ENCODE measurements at regions not wholly inside any gene's neighbourhood (a gene's known extent, or its start where the extent isn't known, plus 50 kb on each side); places are given as distances from the start of the nearest gene placed in this dataset.

- no peak overlapping the region for H3K27ac ChIP-seq (ENCODE audit: low read length)
- Mint-ChIP-seq H3K27me3 (peaks cover 0 to 8% of the 10 kb centered on the region in 2 donors), H3K9me3 (peaks cover 0 to 5% (median 5%) of the 10 kb centered on the region in 3 donors), H3K4me1 (peaks cover 0 to 2% (median 0%) of the 10 kb centered on the region in 3 donors), H3K27ac (no peak overlapping the region), H3K4me3 (no peak overlapping the region), H3K36me3 (no peaks in the 10 kb centered on the region)
- CTCF ChIA-PET, result no interaction called here
- DNase-seq (no peak), ATAC-seq (replicated peaks in 1 of 4) (no peak)
- no peak overlapping the region for H3K4me3 ChIP-seq (ENCODE audit: control insufficient read depth in 1 of 2, extremely low read depth in 1 of 2, low read length in 1 of 2)
- H3K27me3 ChIP-seq (replicated peaks in 1 of 2; ENCODE audit: control insufficient read depth in 2 of 2, extremely low read depth in 1 of 2, insufficient read depth in 2 of 2, low read length in 1 of 2), result no peaks in the 10 kb centered on the region
- H3K36me3 ChIP-seq (ENCODE audit: control insufficient read depth in 2 of 2, extremely low read depth in 1 of 2, insufficient read depth in 1 of 2, low read length in 1 of 2), result no peaks in the 10 kb centered on the region
- no CpG with 5 or more reads among the region's 2 CpGs for WGBS (ENCODE audit: insufficient coverage)
- POLR2A ChIA-PET, result no interaction called here
- no peaks in the 10 kb centered on the region for H3K9me3 ChIP-seq
- no peaks in the 10 kb centered on the region for H3K4me1 ChIP-seq (ENCODE audit: control insufficient read depth in 1 of 2, extremely low read depth in 1 of 2, insufficient read depth in 2 of 2, low read length in 2 of 2)
Measured at GRCh38 chr13:76693086-76693485, 193.1 kb downstream of the KCTD12 start.

DNA sequence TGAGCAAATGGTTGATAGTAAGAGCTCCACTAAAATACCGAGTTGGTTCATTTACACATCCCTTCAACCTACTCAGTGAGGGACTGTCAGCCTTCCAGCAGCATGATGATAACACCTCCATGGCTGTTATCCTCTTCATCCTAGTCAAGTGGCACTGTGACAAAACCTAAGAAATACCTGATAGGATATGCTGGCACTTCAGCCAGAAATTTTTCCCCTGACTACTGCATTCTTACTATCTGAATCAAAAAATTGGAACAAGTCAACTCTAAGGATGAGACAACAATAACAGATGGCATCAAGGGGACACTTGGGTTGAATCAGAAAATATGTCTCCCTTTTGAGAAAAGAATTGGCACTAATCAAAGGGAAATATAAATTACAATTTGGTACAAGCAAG lies 193.9 kb downstream of the KCTD12 start:
- peaks cover 0 to 5% (median 5%) of the 10 kb centered on the region in 3 donors for H3K9me3 Mint-ChIP-seq
- no peak overlapping the region for H3K27ac Mint-ChIP-seq
- H3K4me3 ChIP-seq (ENCODE audit: control insufficient read depth in 1 of 2, extremely low read depth in 1 of 2, low read length in 1 of 2), result no peak overlapping the region

DNA sequence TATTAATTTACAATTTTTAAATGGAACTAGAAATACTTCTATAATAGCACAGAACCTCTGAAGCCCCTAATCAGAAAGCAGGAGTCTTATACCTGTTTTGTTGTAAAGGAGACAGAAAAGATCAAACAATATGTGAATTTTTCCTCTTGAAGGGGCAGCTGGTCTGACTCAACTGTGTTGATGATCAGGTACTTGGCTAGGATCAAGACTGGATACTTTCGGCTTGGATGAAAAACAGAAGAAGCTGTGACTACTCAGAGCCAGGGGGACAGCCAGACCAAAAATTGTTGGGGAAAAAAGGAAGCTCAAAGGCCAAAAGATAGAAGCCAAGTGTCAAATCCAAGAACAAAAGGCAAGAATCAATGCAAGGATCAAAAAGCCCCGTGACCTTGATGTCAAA lies 195.6 kb downstream of the KCTD12 start:
- H3K4me1 Mint-ChIP-seq, result peaks cover 0 to 2% (median 0%) of the 10 kb centered on the region in 3 donors
- Histone ChIP-seq H3K9me3 (no peaks in the 10 kb centered on the region), H3K27me3 (replicated peaks in 1 of 2; ENCODE audit: control insufficient read depth in 2 of 2, extremely low read depth in 1 of 2, insufficient read depth in 2 of 2, low read length in 1 of 2) (no peaks in the 10 kb centered on the region), H3K36me3 (ENCODE audit: control insufficient read depth in 2 of 2, extremely low read depth in 1 of 2, insufficient read depth in 1 of 2, low read length in 1 of 2) (no peaks in the 10 kb centered on the region), H3K4me1 (ENCODE audit: control insufficient read depth in 1 of 2, extremely low read depth in 1 of 2, insufficient read depth in 2 of 2, low read length in 2 of 2) (no peaks in the 10 kb centered on the region), H3K27ac (ENCODE audit: low read length) (no peak overlapping the region), H3K4me3 (ENCODE audit: control insufficient read depth in 1 of 2, extremely low read depth in 1 of 2, low read length in 1 of 2) (no peak overlapping the region)
- ATAC-seq (replicated peaks in 1 of 4) (no peak), DNase-seq (no peak)
- ChIA-PET CTCF (no interaction called here), POLR2A (interaction anchor here in 1 of 2 donors (0.7 kb wide), 1 partner anchor 146 kb away, joined by 3 read pairs; no protein-coding TSS in a partner anchor)
- H3K36me3 Mint-ChIP-seq, result no peaks in the 10 kb centered on the region
- H3K4me3 Mint-ChIP-seq, result no peak overlapping the region
- H3K9me3 Mint-ChIP-seq, result peaks cover 0 to 5% (median 5%) of the 10 kb centered on the region in 3 donors
- H3K27me3 Mint-ChIP-seq, result no peaks in the 10 kb centered on the region
- WGBS (ENCODE audit: insufficient coverage), result 52% methylated on average over 2 of the region's 2 CpGs
- no peak overlapping the region for H3K27ac Mint-ChIP-seq

More for the DNA sequence above, 193.9 kb downstream of the KCTD12 start:
- H3K27ac ChIP-seq (ENCODE audit: low read length), result no peak overlapping the region
- Mint-ChIP-seq H3K36me3 (no peaks in the 10 kb centered on the region), H3K4me1 (peaks cover 0 to 2% (median 0%) of the 10 kb centered on the region in 3 donors), H3K4me3 (no peak overlapping the region), H3K27me3 (peaks cover 0 to 3% of the 10 kb centered on the region in 2 donors)
- no peaks in the 10 kb centered on the region for H3K4me1 ChIP-seq (ENCODE audit: control insufficient read depth in 1 of 2, extremely low read depth in 1 of 2, insufficient read depth in 2 of 2, low read length in 2 of 2)
- no peaks in the 10 kb centered on the region for H3K27me3 ChIP-seq (replicated peaks in 1 of 2; ENCODE audit: control insufficient read depth in 2 of 2, extremely low read depth in 1 of 2, insufficient read depth in 2 of 2, low read length in 1 of 2)
- ChIA-PET CTCF (interaction anchor here in 1 of 2 donors (0.7 kb wide), 1 partner anchor 11 kb away, joined by 3 read pairs; no protein-coding TSS in a partner anchor), POLR2A (no interaction called here)
- no CpG with 5 or more reads among the region's 1 CpG for WGBS (ENCODE audit: insufficient coverage)
- H3K9me3 ChIP-seq, result no peaks in the 10 kb centered on the region
- H3K36me3 ChIP-seq (ENCODE audit: control insufficient read depth in 2 of 2, extremely low read depth in 1 of 2, insufficient read depth in 1 of 2, low read length in 1 of 2), result no peaks in the 10 kb centered on the region
- ATAC-seq (replicated peaks in 1 of 4) (no peak), DNase-seq (no peak)

DNA sequence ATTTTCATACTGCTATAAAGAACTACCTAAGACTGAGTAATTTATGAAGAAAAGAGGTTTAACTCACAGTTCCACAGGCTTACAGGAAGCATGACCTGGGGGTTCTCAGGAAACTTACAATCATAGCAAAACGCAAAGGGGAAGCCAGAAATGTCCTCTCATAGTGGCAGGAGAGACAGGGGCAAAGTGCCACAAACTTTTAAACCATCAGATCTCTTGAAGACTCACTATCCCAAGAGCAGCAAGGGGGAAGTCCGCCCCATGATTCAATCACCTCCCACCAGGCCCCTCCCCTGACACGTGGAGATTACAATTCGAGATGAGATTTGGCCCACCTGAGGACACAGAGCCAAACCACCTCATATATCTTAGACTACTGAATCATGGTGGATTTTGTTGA lies 198.7 kb downstream of the KCTD12 start:
- ChIA-PET POLR2A (no interaction called here), CTCF (no interaction called here)
- H3K4me3 Mint-ChIP-seq, result no peak overlapping the region
- Histone ChIP-seq H3K36me3 (ENCODE audit: control insufficient read depth in 2 of 2, extremely low read depth in 1 of 2, insufficient read depth in 1 of 2, low read length in 1 of 2) (no peaks in the 10 kb centered on the region), H3K9me3 (no peaks in the 10 kb centered on the region), H3K4me1 (ENCODE audit: control insufficient read depth in 1 of 2, extremely low read depth in 1 of 2, insufficient read depth in 2 of 2, low read length in 2 of 2) (no peaks in the 10 kb centered on the region), H3K27ac (ENCODE audit: low read length) (no peak overlapping the region), H3K27me3 (replicated peaks in 1 of 2; ENCODE audit: control insufficient read depth in 2 of 2, extremely low read depth in 1 of 2, insufficient read depth in 2 of 2, low read length in 1 of 2) (no peaks in the 10 kb centered on the region), H3K4me3 (ENCODE audit: control insufficient read depth in 1 of 2, extremely low read depth in 1 of 2, low read length in 1 of 2) (no peak overlapping the region)
- H3K4me1 Mint-ChIP-seq, result peaks cover 0 to 2% (median 0%) of the 10 kb centered on the region in 3 donors
- whole genome bisulfite sequencing (ENCODE audit: insufficient coverage), result no CpG with 5 or more reads among the region's 4 CpGs
- DNase-seq (no peak), ATAC-seq (replicated peaks in 1 of 4) (no peak)
- no peaks in the 10 kb centered on the region for H3K27me3 Mint-ChIP-seq
- no peak overlapping the region for H3K27ac Mint-ChIP-seq
- peaks cover 0 to 5% (median 5%) of the 10 kb centered on the region in 3 donors for H3K9me3 Mint-ChIP-seq
- H3K36me3 Mint-ChIP-seq, result no peaks in the 10 kb centered on the region

- Mint-ChIP-seq H3K4me1 (peaks cover 0 to 2% (median 0%) of the 10 kb centered on the region in 3 donors), H3K4me3 (no peak overlapping the region), H3K27me3 (peaks cover 0 to 4% of the 10 kb centered on the region in 2 donors), H3K9me3 (peaks cover 0 to 5% (median 5%) of the 10 kb centered on the region in 3 donors), H3K27ac (no peak overlapping the region), H3K36me3 (no peaks in the 10 kb centered on the region)
- H3K27me3 ChIP-seq (replicated peaks in 1 of 2; ENCODE audit: control insufficient read depth in 2 of 2, extremely low read depth in 1 of 2, insufficient read depth in 2 of 2, low read length in 1 of 2), result no peaks in the 10 kb centered on the region
- no peak for ATAC-seq (replicated peaks in 1 of 4)
- no peak overlapping the region for H3K4me3 ChIP-seq (ENCODE audit: control insufficient read depth in 1 of 2, extremely low read depth in 1 of 2, low read length in 1 of 2)
- H3K36me3 ChIP-seq (ENCODE audit: control insufficient read depth in 2 of 2, extremely low read depth in 1 of 2, insufficient read depth in 1 of 2, low read length in 1 of 2), result no peaks in the 10 kb centered on the region
- CTCF ChIA-PET, result no interaction called here
- H3K27ac ChIP-seq (ENCODE audit: low read length), result no peak overlapping the region
- POLR2A ChIA-PET, result no interaction called here
- no peaks in the 10 kb centered on the region for H3K4me1 ChIP-seq (ENCODE audit: control insufficient read depth in 1 of 2, extremely low read depth in 1 of 2, insufficient read depth in 2 of 2, low read length in 2 of 2)
- 100% methylated on average over 2 of the region's 5 CpGs for WGBS (ENCODE audit: insufficient coverage)
- no peak for DNase-seq
- H3K9me3 ChIP-seq, result no peaks in the 10 kb centered on the region
Measured at GRCh38 chr13:76685938-76686337, 200.3 kb downstream of the KCTD12 start.

DNA sequence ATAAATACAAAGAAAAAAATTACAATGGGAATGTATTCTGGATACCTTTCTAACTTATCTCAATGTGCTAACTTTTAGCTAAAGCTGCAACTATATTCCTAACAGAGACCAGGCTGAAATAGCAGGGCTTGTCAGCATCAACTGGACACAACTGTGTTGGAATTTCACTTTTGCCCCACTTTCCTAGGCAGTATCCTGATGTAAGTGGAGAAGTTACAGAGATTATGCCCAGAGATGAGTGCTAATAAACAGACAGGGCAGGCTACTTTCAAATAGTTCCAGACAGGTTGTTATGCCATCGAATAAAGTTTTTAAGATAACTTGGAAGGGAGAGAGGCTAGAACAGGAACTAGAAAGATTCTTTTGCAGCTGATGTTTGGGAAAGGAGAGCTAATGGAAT lies 201.9 kb downstream of the KCTD12 start:
- DNase-seq (no peak), ATAC-seq (replicated peaks in 1 of 4) (no peak)
- Mint-ChIP-seq H3K36me3 (no peaks in the 10 kb centered on the region), H3K4me1 (no peaks in the 10 kb centered on the region), H3K4me3 (no peak overlapping the region), H3K27ac (no peak overlapping the region), H3K27me3 (peaks cover 0 to 4% of the 10 kb centered on the region in 2 donors), H3K9me3 (peaks cover 0 to 3% (median 2%) of the 10 kb centered on the region in 3 donors)
- H3K4me1 ChIP-seq (ENCODE audit: control insufficient read depth in 1 of 2, extremely low read depth in 1 of 2, insufficient read depth in 2 of 2, low read length in 2 of 2), result no peaks in the 10 kb centered on the region
- 64% methylated on average over 1 of the region's 1 CpG for WGBS (ENCODE audit: insufficient coverage)
- no peaks in the 10 kb centered on the region for H3K36me3 ChIP-seq (ENCODE audit: control insufficient read depth in 2 of 2, extremely low read depth in 1 of 2, insufficient read depth in 1 of 2, low read length in 1 of 2)
- H3K27me3 ChIP-seq (replicated peaks in 1 of 2; ENCODE audit: control insufficient read depth in 2 of 2, extremely low read depth in 1 of 2, insufficient read depth in 2 of 2, low read length in 1 of 2), result no peaks in the 10 kb centered on the region
- H3K27ac ChIP-seq (ENCODE audit: low read length), result no peak overlapping the region
- H3K4me3 ChIP-seq (ENCODE audit: control insufficient read depth in 1 of 2, extremely low read depth in 1 of 2, low read length in 1 of 2), result no peak overlapping the region
- POLR2A ChIA-PET, result no interaction called here
- H3K9me3 ChIP-seq, result no peaks in the 10 kb centered on the region
- CTCF ChIA-PET, result no interaction called here

DNA sequence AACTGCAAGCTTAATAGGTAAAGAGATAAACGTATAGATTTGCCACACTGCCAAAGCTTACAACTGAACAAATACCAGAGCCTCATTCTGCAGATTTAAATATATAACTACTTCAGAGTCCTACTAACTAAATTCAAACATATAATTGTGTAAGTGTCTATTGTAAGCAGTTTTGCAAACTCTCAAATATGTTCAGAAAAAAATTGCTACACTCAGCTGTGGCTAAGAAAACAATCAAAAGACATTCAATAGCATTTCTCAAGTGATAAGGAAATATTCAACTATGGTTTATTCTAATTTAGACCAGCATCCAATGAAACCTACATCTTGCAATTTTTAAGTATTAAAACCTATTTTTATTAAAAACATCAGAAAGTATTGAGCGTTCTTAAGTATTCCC lies 202.4 kb downstream of the KCTD12 start:
- Mint-ChIP-seq H3K36me3 (no peaks in the 10 kb centered on the region), H3K4me3 (no peak overlapping the region), H3K9me3 (no peaks in the 10 kb centered on the region), H3K4me1 (no peaks in the 10 kb centered on the region), H3K27ac (no peak overlapping the region), H3K27me3 (peaks cover 0 to 4% of the 10 kb centered on the region in 2 donors)
- Histone ChIP-seq H3K27me3 (replicated peaks in 1 of 2; ENCODE audit: control insufficient read depth in 2 of 2, extremely low read depth in 1 of 2, insufficient read depth in 2 of 2, low read length in 1 of 2) (no peaks in the 10 kb centered on the region), H3K4me3 (ENCODE audit: control insufficient read depth in 1 of 2, extremely low read depth in 1 of 2, low read length in 1 of 2) (no peak overlapping the region), H3K36me3 (ENCODE audit: control insufficient read depth in 2 of 2, extremely low read depth in 1 of 2, insufficient read depth in 1 of 2, low read length in 1 of 2) (no peaks in the 10 kb centered on the region), H3K27ac (ENCODE audit: low read length) (no peak overlapping the region), H3K9me3 (no peaks in the 10 kb centered on the region), H3K4me1 (ENCODE audit: control insufficient read depth in 1 of 2, extremely low read depth in 1 of 2, insufficient read depth in 2 of 2, low read length in 2 of 2) (no peaks in the 10 kb centered on the region)
- ATAC-seq (replicated peaks in 1 of 4) (no peak), DNase-seq (no peak)
- ChIA-PET POLR2A (no interaction called here), CTCF (no interaction called here)
- no CpG with 5 or more reads among the region's 2 CpGs for WGBS (ENCODE audit: insufficient coverage)
